ENCODE measurements at regions not wholly inside any gene's neighbourhood (a gene's known extent, or its start where the extent isn't known, plus 50 kb on each side); places are given as distances from the start of the nearest gene placed in this dataset.

DNA sequence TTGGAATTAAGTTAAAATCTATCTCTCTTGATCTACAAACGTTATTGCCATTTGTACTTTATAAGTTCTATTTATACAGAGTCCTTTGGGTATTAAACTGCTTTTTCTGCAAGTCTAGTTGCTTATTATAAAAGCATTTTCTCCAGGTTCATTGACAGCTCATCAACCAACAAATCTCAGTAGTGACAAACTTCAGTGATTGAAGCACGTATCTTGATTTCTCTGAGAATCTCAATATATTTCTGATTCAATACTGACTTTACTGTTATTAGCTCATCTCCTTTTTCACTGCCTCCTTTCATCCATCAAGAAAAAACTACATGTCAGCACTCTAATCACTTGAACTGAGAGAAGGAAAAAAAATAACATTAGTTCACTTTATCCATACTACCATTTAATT is 630.2 kb downstream of the ARAP2 start:
- TF ChIP-seq GATA3 (IDR thresholded peaks at IDR 0.05; ENCODE audit: low read depth, low read length): no peak
- TF ChIP-seq GATA2 (IDR thresholded peaks at IDR 0.05; ENCODE audit: low read depth, low read length): no peak

DNA sequence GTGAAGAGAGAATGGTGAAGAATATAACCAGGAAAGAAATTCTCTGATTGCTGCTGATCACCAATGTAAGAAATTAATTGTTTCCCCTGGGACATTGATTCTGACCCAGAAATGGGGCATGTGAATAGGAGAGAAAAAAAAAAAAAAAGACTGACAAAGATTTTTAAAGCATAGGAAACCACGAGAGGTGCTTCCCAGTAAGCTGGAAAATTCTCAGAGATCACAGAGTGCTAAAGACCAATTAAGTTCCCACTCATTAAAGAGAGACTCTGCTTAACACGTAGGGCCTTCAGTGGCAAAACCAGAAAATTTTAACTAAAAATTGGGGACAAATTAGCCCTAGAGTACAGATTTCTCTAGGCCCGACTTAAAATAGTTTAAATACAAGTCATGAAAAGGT is 604.4 kb downstream of the ARAP2 start:
- TF ChIP-seq GATA2 (IDR thresholded peaks at IDR 0.05; ENCODE audit: low read depth, low read length): no peak

DNA sequence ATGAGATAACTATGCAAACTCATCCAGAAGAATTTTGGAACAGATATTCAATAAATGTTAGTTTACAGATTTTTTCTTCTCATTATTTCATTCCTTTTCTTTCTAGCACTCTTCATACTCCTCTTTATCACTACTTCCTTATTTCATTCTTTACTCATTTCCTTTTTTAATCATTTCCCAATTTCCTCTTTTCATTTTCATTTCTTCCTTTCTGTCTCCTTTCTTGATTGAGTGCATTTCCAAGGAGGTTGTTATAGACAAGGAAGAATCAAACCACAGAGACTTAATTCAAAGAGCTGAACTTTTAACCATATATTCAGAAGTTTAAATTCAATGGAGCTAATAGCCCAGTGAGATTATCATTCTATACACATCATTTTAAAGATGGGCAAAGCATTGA is 600.7 kb downstream of the ARAP2 start:
- no peak for TF ChIP-seq GATA2 (IDR thresholded peaks at IDR 0.05; ENCODE audit: low read depth, low read length)
- TF ChIP-seq GATA3 (IDR thresholded peaks at IDR 0.05; ENCODE audit: low read depth, low read length): no peak

DNA sequence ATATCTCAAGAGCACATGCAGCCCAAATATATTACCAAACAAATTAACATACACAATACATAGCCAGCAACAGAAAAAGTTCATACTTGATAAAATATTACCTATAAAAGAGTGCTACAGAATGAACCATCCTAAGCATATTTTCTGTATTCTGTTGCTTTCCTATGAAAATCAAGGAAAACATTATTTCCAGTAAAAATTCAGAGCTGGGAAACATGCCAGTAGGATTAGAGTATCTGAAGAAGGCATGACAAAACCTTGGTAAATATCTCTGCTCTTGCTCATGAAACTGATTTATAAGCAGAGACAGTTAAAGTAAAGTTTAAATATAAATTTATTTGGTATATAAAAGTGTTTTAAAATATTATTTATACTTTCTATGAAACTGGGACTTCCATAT is 599.7 kb downstream of the ARAP2 start:
- TF ChIP-seq GATA2 (IDR thresholded peaks at IDR 0.05; ENCODE audit: low read depth, low read length) (no peak), GATA3 (IDR thresholded peaks at IDR 0.05; ENCODE audit: low read depth, low read length) (no peak)

DNA sequence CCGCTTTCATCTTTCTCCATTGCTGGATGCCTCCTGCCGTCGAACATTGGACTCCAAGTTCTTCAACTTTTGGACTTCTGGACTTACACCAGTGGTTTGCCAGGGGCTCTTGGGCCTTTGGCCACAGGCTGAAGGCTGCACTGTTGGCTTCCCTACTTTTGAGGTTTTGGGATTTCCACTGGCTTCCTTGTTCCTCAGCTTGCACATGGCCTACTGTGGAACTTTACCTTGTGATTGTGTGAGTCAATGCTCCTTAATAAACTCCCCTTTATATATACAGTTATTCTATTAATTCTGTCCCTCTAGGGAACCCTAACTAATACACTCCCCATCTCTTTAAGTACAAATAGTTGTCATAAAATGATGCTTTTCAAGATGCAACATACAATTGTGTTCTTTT is 595.3 kb downstream of the ARAP2 start:
- TF ChIP-seq GATA2 (IDR thresholded peaks at IDR 0.05; ENCODE audit: low read depth, low read length) (no peak), GATA3 (IDR thresholded peaks at IDR 0.05; ENCODE audit: low read depth, low read length) (no peak)

DNA sequence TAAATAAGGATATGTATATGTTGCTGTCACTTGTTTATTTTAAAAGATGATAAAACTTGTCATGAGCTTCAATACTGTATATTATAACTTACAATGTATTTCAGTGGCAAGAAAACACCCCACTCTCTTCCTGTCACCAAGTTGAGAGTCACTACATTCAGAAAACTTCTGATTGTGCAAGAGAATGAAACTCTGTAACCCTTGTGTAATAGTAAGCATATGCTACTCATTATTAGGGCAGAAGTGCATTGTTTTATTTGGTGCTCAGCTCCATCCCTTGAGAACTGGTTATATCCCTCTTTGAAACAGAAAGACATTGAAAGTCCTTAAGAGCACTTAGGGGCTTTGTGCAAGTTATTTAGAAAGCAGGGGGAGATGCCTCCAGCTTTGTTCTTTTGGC is 594.5 kb downstream of the ARAP2 start:
- TF ChIP-seq GATA3 (IDR thresholded peaks at IDR 0.05; ENCODE audit: low read depth, low read length): no peak
- no peak for TF ChIP-seq GATA2 (IDR thresholded peaks at IDR 0.05; ENCODE audit: low read depth, low read length)

DNA sequence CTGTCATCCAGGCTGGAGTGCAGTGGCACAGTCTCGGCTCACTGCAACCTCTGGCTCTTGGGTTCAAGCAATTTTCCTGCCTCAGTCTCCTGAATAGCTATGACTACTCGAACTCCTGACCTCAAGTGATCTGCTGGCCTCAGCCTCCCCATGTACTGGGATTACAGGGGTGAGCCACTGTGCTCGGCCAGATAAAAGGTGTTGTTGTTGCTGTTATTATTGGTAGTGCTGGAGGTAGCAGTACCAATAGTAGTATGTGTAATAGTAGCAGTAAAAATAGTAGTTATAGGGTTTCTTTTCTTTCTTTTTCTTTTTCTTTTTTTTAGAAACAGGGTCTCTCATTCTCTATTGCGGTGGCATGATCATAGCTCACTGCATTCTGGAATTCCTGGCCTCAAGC is 592.1 kb downstream of the ARAP2 start:
- TF ChIP-seq GATA2 (IDR thresholded peaks at IDR 0.05; ENCODE audit: low read depth, low read length) (no peak), GATA3 (IDR thresholded peaks at IDR 0.05; ENCODE audit: low read depth, low read length) (no peak)

DNA sequence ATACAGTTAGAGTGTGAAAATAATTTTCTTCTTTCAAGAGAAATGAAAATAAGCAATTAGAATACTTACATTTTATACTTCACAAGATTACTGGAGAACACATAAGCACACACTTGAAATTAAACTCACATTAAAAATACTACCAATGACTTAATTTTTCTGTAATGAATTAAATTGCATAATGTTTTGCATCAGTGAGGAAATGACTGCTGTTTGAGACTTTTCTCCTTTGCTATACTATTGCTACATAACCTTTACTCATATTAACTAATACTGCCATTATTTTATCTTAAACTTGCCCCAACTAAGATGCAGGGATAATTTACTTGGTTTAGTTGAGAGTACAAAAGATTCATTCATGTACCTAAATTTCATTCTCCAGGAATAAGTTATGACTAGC is 590.9 kb downstream of the ARAP2 start:
- TF ChIP-seq GATA2 (IDR thresholded peaks at IDR 0.05; ENCODE audit: low read depth, low read length) (no peak), GATA3 (IDR thresholded peaks at IDR 0.05; ENCODE audit: low read depth, low read length) (no peak)

DNA sequence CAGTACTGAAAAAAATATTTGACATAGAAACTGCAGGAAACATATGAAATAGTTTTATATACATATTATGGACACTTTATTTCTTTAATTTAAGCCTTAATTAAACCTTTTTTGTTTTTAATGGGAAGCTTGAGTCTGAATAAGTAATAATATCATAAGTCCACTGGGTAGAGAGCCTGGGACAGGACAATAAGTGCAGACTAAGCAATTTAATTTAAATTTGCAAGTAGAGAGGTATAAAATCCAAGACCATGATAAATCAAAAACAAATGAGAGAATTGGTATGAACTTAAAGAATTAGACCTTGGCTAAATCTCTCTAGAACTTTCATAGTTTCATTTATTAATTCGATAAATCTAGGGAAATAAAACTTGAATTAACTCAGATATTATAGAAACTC is 571.2 kb downstream of the ARAP2 start:
- no peak for TF ChIP-seq GATA2 (IDR thresholded peaks at IDR 0.05; ENCODE audit: low read depth, low read length)
- no peak for TF ChIP-seq GATA3 (IDR thresholded peaks at IDR 0.05; ENCODE audit: low read depth, low read length)

DNA sequence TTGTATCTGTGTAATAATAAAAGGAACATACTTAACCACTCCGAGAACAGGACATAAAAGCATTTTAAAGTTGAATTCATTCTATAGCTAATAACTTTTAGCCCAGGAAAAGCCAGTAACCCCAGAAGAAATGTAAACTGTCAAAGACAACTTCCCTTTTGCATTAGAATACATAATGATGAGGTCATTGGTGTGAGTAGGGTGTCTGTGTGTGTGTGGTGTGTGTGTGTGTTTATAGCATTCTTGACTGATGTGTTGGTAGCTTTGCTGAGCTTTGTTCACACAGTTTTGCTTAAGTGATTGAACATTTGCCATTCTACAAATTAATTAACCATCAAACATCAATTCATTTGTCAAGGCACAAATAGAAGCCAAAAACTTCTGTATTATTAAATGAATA is 559.6 kb downstream of the ARAP2 start:
- TF ChIP-seq GATA2 (IDR thresholded peaks at IDR 0.05; ENCODE audit: low read depth, low read length) (no peak), GATA3 (IDR thresholded peaks at IDR 0.05; ENCODE audit: low read depth, low read length) (no peak)

DNA sequence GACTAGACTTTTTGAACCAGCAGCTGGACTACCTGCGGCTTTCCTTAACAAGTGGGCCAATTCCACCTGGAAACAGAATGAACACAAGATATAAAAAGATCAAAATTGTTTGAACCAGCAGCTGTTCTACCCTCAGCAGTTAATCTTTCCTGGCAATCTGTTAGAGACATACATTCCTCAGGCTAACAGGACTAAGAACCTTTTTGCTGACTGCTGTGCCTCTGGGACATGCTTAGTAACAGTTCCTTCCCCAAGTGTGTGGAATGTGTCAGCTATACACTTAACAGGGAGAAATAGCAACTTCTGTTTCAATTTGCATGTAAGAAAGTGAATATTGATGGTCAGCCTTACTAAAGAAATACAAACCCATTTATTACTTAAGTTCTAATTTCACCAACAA is 554.4 kb downstream of the ARAP2 start:
- no peak for TF ChIP-seq GATA2 (IDR thresholded peaks at IDR 0.05; ENCODE audit: low read depth, low read length)
- TF ChIP-seq GATA3 (IDR thresholded peaks at IDR 0.05; ENCODE audit: low read depth, low read length): no peak

DNA sequence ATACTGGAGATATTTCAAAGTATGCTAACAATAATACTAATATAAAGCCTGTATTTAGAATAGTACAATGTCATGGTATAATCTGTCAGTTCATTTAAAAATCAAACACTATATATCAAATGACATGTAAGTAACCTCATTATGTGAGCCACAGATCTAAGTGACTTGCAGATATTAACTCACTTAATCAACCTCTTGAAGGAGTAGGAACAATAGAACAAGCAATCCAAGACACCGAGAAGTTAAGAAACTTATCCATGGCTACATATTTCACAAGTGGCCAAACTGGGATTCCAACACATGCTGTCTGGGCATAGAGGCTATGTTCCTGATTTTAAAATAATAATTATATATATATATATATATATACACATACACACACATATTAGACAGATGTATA is 554.0 kb downstream of the ARAP2 start:
- TF ChIP-seq GATA3 (IDR thresholded peaks at IDR 0.05; ENCODE audit: low read depth, low read length) (no peak), GATA2 (IDR thresholded peaks at IDR 0.05; ENCODE audit: low read depth, low read length) (no peak)

DNA sequence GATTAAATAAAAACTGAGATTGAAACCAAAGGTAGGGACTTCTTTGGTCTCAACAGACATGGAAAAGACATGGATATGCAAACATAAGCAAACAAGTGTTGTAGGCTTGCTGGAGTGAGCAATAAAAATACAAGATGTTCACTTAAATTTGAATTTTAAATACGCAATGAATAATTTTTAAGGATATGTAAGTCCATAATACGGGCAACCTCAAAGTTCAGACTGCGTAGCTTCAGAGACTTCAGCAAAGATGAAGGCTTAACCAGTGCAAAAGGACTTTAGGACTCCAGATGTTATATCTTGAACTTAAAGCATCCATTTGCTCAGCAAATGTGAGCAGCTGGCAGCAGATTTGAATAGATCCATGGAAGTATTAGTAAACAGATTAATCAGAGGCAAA is 549.3 kb downstream of the ARAP2 start:
- no peak for TF ChIP-seq GATA2 (IDR thresholded peaks at IDR 0.05; ENCODE audit: low read depth, low read length)
- no peak for TF ChIP-seq GATA3 (IDR thresholded peaks at IDR 0.05; ENCODE audit: low read depth, low read length)

DNA sequence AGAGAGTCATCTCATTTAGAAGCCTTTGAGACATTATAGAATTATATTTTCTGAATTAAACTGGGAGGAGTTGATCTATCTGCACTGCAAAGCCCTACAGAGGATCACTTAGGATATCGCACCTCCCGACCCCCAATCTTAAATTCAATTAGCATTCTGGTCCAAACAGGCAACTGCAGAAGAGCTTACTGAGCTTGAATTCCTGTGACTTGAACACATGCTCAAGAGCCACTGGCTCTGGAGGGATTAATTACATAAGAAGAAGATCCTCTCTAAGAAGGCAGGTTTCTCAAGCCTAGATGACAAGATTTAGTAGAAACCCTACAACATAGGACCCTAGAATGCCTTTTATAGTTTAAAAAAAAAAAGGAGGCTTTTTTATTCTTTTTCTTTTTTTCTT is 548.9 kb downstream of the ARAP2 start:
- no peak for TF ChIP-seq GATA2 (IDR thresholded peaks at IDR 0.05; ENCODE audit: low read depth, low read length)
- no peak for TF ChIP-seq GATA3 (IDR thresholded peaks at IDR 0.05; ENCODE audit: low read depth, low read length)

DNA sequence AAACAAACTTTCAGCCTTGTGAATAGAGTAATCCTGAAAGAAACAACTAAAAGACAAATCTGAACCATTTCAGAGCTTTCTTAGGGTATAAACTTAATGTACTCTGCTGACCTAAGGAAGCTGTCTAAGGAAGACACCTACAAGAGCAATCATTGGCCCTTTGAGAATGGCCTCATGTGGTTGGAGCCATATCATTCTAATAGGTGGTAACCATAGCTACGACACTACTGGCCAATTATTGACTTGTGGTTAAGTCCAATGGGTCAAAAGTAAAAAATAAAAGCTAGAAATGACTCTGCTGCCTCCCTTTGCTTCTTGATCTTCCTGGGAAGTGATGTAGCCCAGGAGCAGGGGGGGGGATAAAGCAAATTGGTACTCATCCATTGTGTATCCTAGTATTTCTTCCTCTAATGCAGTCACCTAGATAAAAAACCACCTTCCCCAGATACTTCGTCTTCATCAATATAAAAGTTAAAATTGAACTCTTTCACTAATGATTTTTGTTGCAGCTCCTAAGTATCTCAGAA is 547.0 kb downstream of the ARAP2 start:
- TF ChIP-seq GATA3 (IDR thresholded peaks at IDR 0.05; ENCODE audit: low read depth, low read length): no peak
- TF ChIP-seq GATA2 (IDR thresholded peaks at IDR 0.05; ENCODE audit: low read depth, low read length): no peak

DNA sequence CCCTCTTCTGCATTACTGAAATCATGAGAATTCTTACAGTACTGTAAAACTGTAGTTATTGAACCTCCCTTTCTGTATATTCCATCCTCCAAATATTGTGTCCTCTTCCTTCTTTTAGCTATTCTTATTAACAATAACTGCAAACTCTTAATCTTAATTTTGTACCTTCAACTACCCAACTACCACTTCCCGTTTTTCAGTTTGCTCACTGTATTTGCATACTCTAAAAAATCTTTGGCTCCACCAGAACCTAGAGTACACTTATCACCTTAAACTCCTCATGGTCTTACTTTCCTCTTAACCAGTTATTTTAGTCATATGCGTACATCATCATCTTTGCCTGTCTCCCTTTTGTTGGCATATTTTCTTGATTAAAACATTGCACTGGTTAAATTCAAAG is 543.7 kb downstream of the ARAP2 start:
- TF ChIP-seq GATA2 (IDR thresholded peaks at IDR 0.05; ENCODE audit: low read depth, low read length) (no peak), GATA3 (IDR thresholded peaks at IDR 0.05; ENCODE audit: low read depth, low read length) (no peak)

All from SH-SY5Y (cell line).